ENCODE measurements at regions not wholly inside any gene's neighbourhood (a gene's known extent, or its start where the extent isn't known, plus 50 kb on each side); places are given as distances from the start of the nearest gene placed in this dataset.

GRCh38 chr10:125359401-125359800 lies 199.0 kb upstream of the CTBP2 start:
- TF ChIP-seq CTCF (conservative IDR thresholded peaks at IDR 0.05; ENCODE audit: low read depth, low read length), result no peak
- H3K4me3 ChIP-seq (ENCODE audit: low read length), result no peak overlapping the region
- no peak for DNase-seq (ENCODE audit: low read depth)

GRCh38 chr10:125355657-125356056 lies 195.3 kb upstream of the CTBP2 start:
- no peak for TF ChIP-seq CTCF (conservative IDR thresholded peaks at IDR 0.05; ENCODE audit: low read depth, low read length)
- DNase-seq (ENCODE audit: low read depth), result no peak
- no peak overlapping the region for H3K4me3 ChIP-seq (ENCODE audit: low read length)

- no peak for TF ChIP-seq CTCF (conservative IDR thresholded peaks at IDR 0.05; ENCODE audit: low read depth, low read length)
- no peak for DNase-seq (ENCODE audit: low read depth)
- no peak overlapping the region for H3K4me3 ChIP-seq (ENCODE audit: low read length)
Observed at GRCh38 chr10:125350519-125350918, 190.2 kb upstream of the CTBP2 start.

- no peak overlapping the region for H3K4me3 ChIP-seq (ENCODE audit: low read length)
- TF ChIP-seq CTCF (conservative IDR thresholded peaks at IDR 0.05; ENCODE audit: low read depth, low read length), result no peak
- DNase-seq (ENCODE audit: low read depth), result no peak
Observed at GRCh38 chr10:125348536-125348935, 188.2 kb upstream of the CTBP2 start.

- DNase-seq (ENCODE audit: low read depth), result no peak
- no peak overlapping the region for H3K4me3 ChIP-seq (ENCODE audit: low read length)
- no peak for TF ChIP-seq CTCF (conservative IDR thresholded peaks at IDR 0.05; ENCODE audit: low read depth, low read length)
Observed at GRCh38 chr10:125344573-125345171, 184.3 kb upstream of the CTBP2 start.

GRCh38 chr10:125343983-125344382 lies 183.6 kb upstream of the CTBP2 start:
- TF ChIP-seq CTCF (conservative IDR thresholded peaks at IDR 0.05; ENCODE audit: low read depth, low read length), result no peak
- no peak for DNase-seq (ENCODE audit: low read depth)
- H3K4me3 ChIP-seq (ENCODE audit: low read length), result no peak overlapping the region

- DNase-seq (ENCODE audit: low read depth), result peak; percentile 0
- peak; percentile 69 for TF ChIP-seq CTCF (conservative IDR thresholded peaks at IDR 0.05; ENCODE audit: low read depth, low read length)
- no peak overlapping the region for H3K4me3 ChIP-seq (ENCODE audit: low read length)
Observed at GRCh38 chr10:125343118-125343925, 183.0 kb upstream of the CTBP2 start.
